ENCODE measurements at regions not wholly inside any gene's neighbourhood (a gene's known extent, or its start where the extent isn't known, plus 50 kb on each side); places are given as distances from the start of the nearest gene placed in this dataset.

- intact Hi-C loops (cut with DNase I; ENCODE audit: low total_unique reads), result no loop called here
- ATAC-seq, result no peak
- Histone ChIP-seq H3K27ac (no peak overlapping the region), H3K27me3 (no peaks in the 10 kb centered on the region), H3K36me3 (no peaks in the 10 kb centered on the region), H3K4me1 (no peaks in the 10 kb centered on the region), H3K4me3 (no peak overlapping the region), H3K9me3 (no peaks in the 10 kb centered on the region)
- in situ Hi-C loops (cut with MboI; ENCODE audit: low sequenced_read_pairs in 4 of 4), result no loop called here
- TF ChIP-seq POLR2A (IDR thresholded peaks at IDR 0.05), result no peak
- TF ChIP-seq, protein P1, sequence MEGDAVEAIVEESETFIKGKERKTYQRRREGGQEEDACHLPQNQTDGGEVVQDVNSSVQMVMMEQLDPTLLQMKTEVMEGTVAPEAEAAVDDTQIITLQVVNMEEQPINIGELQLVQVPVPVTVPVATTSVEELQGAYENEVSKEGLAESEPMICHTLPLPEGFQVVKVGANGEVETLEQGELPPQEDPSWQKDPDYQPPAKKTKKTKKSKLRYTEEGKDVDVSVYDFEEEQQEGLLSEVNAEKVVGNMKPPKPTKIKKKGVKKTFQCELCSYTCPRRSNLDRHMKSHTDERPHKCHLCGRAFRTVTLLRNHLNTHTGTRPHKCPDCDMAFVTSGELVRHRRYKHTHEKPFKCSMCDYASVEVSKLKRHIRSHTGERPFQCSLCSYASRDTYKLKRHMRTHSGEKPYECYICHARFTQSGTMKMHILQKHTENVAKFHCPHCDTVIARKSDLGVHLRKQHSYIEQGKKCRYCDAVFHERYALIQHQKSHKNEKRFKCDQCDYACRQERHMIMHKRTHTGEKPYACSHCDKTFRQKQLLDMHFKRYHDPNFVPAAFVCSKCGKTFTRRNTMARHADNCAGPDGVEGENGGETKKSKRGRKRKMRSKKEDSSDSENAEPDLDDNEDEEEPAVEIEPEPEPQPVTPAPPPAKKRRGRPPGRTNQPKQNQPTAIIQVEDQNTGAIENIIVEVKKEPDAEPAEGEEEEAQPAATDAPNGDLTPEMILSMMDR (IDR thresholded peaks at IDR 0.05 in 4 of 5, conservative IDR thresholded peaks at IDR 0.05 in 1 of 5), result no peak
- DNase-seq, result no peak
Observed at GRCh38 chr4:111546881-111547280, 598.4 kb upstream of the FAM241A start.

DNA sequence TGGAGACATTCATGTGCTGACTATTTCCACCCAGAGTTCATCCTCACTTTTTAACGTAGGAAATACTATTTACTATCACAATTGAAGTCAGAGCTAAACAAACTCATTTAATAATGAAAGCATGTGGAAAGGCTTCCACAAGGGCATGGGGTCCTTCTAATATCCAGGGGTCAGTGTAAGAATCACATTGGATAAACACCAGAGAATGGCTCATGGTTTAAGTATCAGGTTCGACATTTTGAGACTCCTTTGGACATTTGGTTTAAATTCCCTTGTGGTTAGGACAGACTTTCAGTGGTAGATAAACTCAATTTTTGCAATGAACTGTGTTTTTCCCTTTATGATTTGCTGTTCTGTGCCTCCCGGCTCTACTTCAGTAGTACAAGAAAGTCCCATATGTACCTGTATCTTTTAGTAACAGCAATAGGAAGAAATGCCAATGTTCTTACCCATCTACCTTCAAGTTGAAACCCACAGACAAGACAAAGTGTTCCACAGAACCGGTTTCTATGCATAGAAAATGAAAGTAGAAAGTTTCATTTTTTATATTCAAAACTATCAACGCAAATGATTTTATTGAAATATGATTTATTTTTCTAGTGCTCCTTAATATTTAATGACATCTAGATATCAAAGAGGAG is 589.0 kb upstream of the FAM241A start:
- no peaks in the 10 kb centered on the region for H3K4me1 ChIP-seq
- H3K36me3 ChIP-seq, result no peaks in the 10 kb centered on the region
- no peak overlapping the region for H3K4me3 ChIP-seq
- intact Hi-C loops (cut with DNase I; ENCODE audit: low total_unique reads) (no loop called here), in situ Hi-C loops (cut with MboI; ENCODE audit: low sequenced_read_pairs in 4 of 4) (no loop called here)
- ATAC-seq, result no peak
- no peaks in the 10 kb centered on the region for H3K27me3 ChIP-seq
- no peak overlapping the region for H3K27ac ChIP-seq
- no peak for TF ChIP-seq POLR2A (IDR thresholded peaks at IDR 0.05)
- TF ChIP-seq, protein P1 (IDR thresholded peaks at IDR 0.05 in 4 of 5, conservative IDR thresholded peaks at IDR 0.05 in 1 of 5), result no peak
- DNase-seq, result no peak
- H3K9me3 ChIP-seq, result no peaks in the 10 kb centered on the region

DNA sequence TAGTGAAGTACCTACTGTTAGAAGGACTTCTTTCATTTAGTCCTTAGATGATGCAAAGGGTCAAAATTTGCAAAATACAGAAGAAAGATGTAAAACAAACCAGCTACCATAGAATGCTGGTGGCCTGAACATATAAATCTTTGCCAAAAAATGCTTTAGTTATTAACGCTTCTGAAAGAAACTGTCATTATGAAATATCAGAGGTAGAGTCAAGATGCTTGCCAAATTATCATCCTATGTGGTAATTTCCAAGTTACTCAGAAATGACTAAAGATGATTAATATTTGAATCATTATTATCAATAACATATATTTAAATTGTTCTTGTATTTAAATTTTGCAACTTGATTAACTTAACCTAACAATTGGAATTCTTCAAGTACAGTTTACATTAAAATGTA is 588.4 kb upstream of the FAM241A start:
- no peaks in the 10 kb centered on the region for H3K27me3 ChIP-seq
- H3K27ac ChIP-seq, result no peak overlapping the region
- intact Hi-C loops (cut with DNase I; ENCODE audit: low total_unique reads), result no loop called here
- H3K4me3 ChIP-seq, result no peak overlapping the region
- H3K4me1 ChIP-seq, result no peaks in the 10 kb centered on the region
- in situ Hi-C loops (cut with MboI; ENCODE audit: low sequenced_read_pairs in 4 of 4), result no loop called here
- ATAC-seq (no peak), DNase-seq (no peak)
- no peaks in the 10 kb centered on the region for H3K36me3 ChIP-seq
- no peaks in the 10 kb centered on the region for H3K9me3 ChIP-seq
- TF ChIP-seq, protein P1 (IDR thresholded peaks at IDR 0.05 in 4 of 5, conservative IDR thresholded peaks at IDR 0.05 in 1 of 5), result no peak
- TF ChIP-seq POLR2A (IDR thresholded peaks at IDR 0.05), result no peak

- Histone ChIP-seq H3K27me3 (no peaks in the 10 kb centered on the region), H3K4me1 (no peaks in the 10 kb centered on the region), H3K4me3 (no peak overlapping the region), H3K9me3 (no peaks in the 10 kb centered on the region), H3K36me3 (no peaks in the 10 kb centered on the region), H3K27ac (no peak overlapping the region)
- ATAC-seq (no peak), DNase-seq (no peak)
- in situ Hi-C loops (cut with MboI; ENCODE audit: low sequenced_read_pairs in 4 of 4), result no loop called here
- intact Hi-C loops (cut with DNase I; ENCODE audit: low total_unique reads), result no loop called here
- TF ChIP-seq POLR2A (IDR thresholded peaks at IDR 0.05), result no peak
- TF ChIP-seq, protein P1 (IDR thresholded peaks at IDR 0.05 in 4 of 5, conservative IDR thresholded peaks at IDR 0.05 in 1 of 5), result no peak
Observed at GRCh38 chr4:111562826-111563225, 582.4 kb upstream of the FAM241A start.

GRCh38 chr4:111572470-111572869 is 572.8 kb upstream of the FAM241A start:
- in situ Hi-C loops (cut with MboI; ENCODE audit: low sequenced_read_pairs in 4 of 4), result no loop called here
- Histone ChIP-seq H3K27me3 (no peaks in the 10 kb centered on the region), H3K4me1 (no peaks in the 10 kb centered on the region), H3K4me3 (no peak overlapping the region), H3K9me3 (no peaks in the 10 kb centered on the region), H3K27ac (no peak overlapping the region), H3K36me3 (no peaks in the 10 kb centered on the region)
- ATAC-seq, result no peak
- intact Hi-C loops (cut with DNase I; ENCODE audit: low total_unique reads), result no loop called here
- no peak for DNase-seq
- TF ChIP-seq POLR2A (IDR thresholded peaks at IDR 0.05), result no peak
- TF ChIP-seq, protein P1 (IDR thresholded peaks at IDR 0.05 in 4 of 5, conservative IDR thresholded peaks at IDR 0.05 in 1 of 5), result no peak
